Vagina (tissue), 2 donors: ENCODE measurements at regions not wholly inside any gene's neighbourhood (a gene's known extent, or its start where the extent isn't known, plus 50 kb on each side); places are given as distances from the start of the nearest gene placed in this dataset.

Experiments used
- DNase-seq, 2 donors: peaks; one replicate each; pipeline ENCODE4 v3.0.0-alpha.2; 2017; ENCODE audit errors: extremely low spot score in 2 of 2
- H3K27ac ChIP-seq: fragments of 200-600 bp; sonication (generic); one replicate; pipeline ENCODE4 v1.5.1; 2019
- H3K27me3 ChIP-seq: fragments of 200-600 bp; sonication (generic); one replicate; pipeline ENCODE4 v1.5.1; 2019
- H3K36me3 ChIP-seq, 2 donors: fragments of 200-600 bp; sonication (generic); one replicate each; pipeline ENCODE4 v1.5.1; 2017 to 2019
- H3K4me1 ChIP-seq: fragments of 200-600 bp; sonication (generic); one replicate; pipeline ENCODE4 v1.5.1; 2019
- H3K4me3 ChIP-seq, 2 donors: fragments of 200-600 bp; sonication (generic); 1 replicate in 1 of 2; 2 replicates in 1 of 2; pipeline ENCODE4 v1.5.1; 2016 to 2019
- H3K9me3 ChIP-seq: fragments of 200-600 bp; sonication (generic); one replicate; pipeline ENCODE4 v1.5.1; 2019
- CTCF ChIP-seq, 3 experiments: fragments of 450-650 bp in 2 of 3; fragments of 200-600 bp in 1 of 3; sonication (generic) in 1 of 3; IDR thresholded peaks; one replicate each; pipeline ENCODE4 v1.5.1; 2017 to 2019; ENCODE audit warnings: antibody characterized with exemption in 3 of 3, mild to moderate bottlenecking in 2 of 3, moderate library complexity in 2 of 3
- POLR2A ChIP-seq, 2 donors: fragments of 450-650 bp; IDR thresholded peaks; one replicate each; pipeline ENCODE4 v1.6.1; 2017; ENCODE audit warnings: antibody characterized with exemption in 2 of 2, mild to moderate bottlenecking in 2 of 2, moderate library complexity in 2 of 2
- POLR2AphosphoS5 ChIP-seq, 2 donors: sonication (generic); formaldehyde crosslinking; IDR thresholded peaks; one replicate each; pipeline ENCODE4 v1.9.0; 2017; ENCODE audit warnings: antibody characterized with exemption in 2 of 2, mild to moderate bottlenecking in 2 of 2, low read depth in 1 of 2; ENCODE audit not compliant: insufficient read depth in 1 of 2
- intact Hi-C: fragments of 100-400 bp; cut with DNase I; formaldehyde crosslinking; loops from one replicate; pipeline ENCODE4 v1.15.1; 2023

- Histone ChIP-seq H3K4me3 (no peak overlapping the region), H3K27me3 (no peaks in the 10 kb centered on the region), H3K9me3 (peaks cover 4% of the 10 kb centered on the region), H3K27ac (no peak overlapping the region), H3K4me1 (no peaks in the 10 kb centered on the region), H3K36me3 (no peaks in the 10 kb centered on the region)
- intact Hi-C loops: no loop called here
- TF ChIP-seq CTCF (IDR thresholded peaks at IDR 0.05) (no peak), POLR2AphosphoS5 (IDR thresholded peaks at IDR 0.05; ENCODE audit: insufficient read depth in 1 of 2, low read depth in 1 of 2) (no peak), POLR2A (IDR thresholded peaks at IDR 0.05) (no peak)
- no peak for DNase-seq
Observed at GRCh38 chrX:122910697-122911096, 273.4 kb upstream of the GRIA3 start.

GRCh38 chrX:122913134-122913533 is 270.9 kb upstream of the GRIA3 start:
- Histone ChIP-seq H3K9me3 (peaks cover 4% of the 10 kb centered on the region), H3K27me3 (no peaks in the 10 kb centered on the region), H3K27ac (no peak overlapping the region), H3K4me1 (no peaks in the 10 kb centered on the region), H3K4me3 (no peak overlapping the region), H3K36me3 (no peaks in the 10 kb centered on the region)
- no peak for DNase-seq
- intact Hi-C loops: no loop called here
- TF ChIP-seq POLR2AphosphoS5 (IDR thresholded peaks at IDR 0.05; ENCODE audit: insufficient read depth in 1 of 2, low read depth in 1 of 2): no peak
- TF ChIP-seq CTCF (IDR thresholded peaks at IDR 0.05): no peak
- no peak for TF ChIP-seq POLR2A (IDR thresholded peaks at IDR 0.05)

GRCh38 chrX:122913764-122914163 is 270.3 kb upstream of the GRIA3 start:
- Histone ChIP-seq H3K9me3 (peaks cover 4% of the 10 kb centered on the region), H3K27me3 (no peaks in the 10 kb centered on the region), H3K4me3 (no peak overlapping the region), H3K4me1 (no peaks in the 10 kb centered on the region), H3K36me3 (no peaks in the 10 kb centered on the region), H3K27ac (no peak overlapping the region)
- DNase-seq: no peak
- TF ChIP-seq POLR2AphosphoS5 (IDR thresholded peaks at IDR 0.05; ENCODE audit: insufficient read depth in 1 of 2, low read depth in 1 of 2) (no peak), POLR2A (IDR thresholded peaks at IDR 0.05) (no peak), CTCF (IDR thresholded peaks at IDR 0.05) (no peak)
- intact Hi-C loops: no loop called here

GRCh38 chrX:122914256-122914655 is 269.8 kb upstream of the GRIA3 start:
- TF ChIP-seq POLR2A (IDR thresholded peaks at IDR 0.05) (no peak), POLR2AphosphoS5 (IDR thresholded peaks at IDR 0.05; ENCODE audit: insufficient read depth in 1 of 2, low read depth in 1 of 2) (no peak), CTCF (IDR thresholded peaks at IDR 0.05) (no peak)
- DNase-seq: no peak
- intact Hi-C loops: no loop called here

GRCh38 chrX:122934131-122934530 is 249.9 kb upstream of the GRIA3 start:
- TF ChIP-seq POLR2AphosphoS5 (IDR thresholded peaks at IDR 0.05; ENCODE audit: insufficient read depth in 1 of 2, low read depth in 1 of 2) (no peak), CTCF (IDR thresholded peaks at IDR 0.05) (no peak), POLR2A (IDR thresholded peaks at IDR 0.05) (no peak)
- intact Hi-C loops: no loop called here
- Histone ChIP-seq H3K9me3 (no peaks in the 10 kb centered on the region), H3K4me1 (no peaks in the 10 kb centered on the region), H3K4me3 (no peak overlapping the region), H3K27me3 (no peaks in the 10 kb centered on the region), H3K27ac (no peak overlapping the region), H3K36me3 (no peaks in the 10 kb centered on the region)
- DNase-seq: no peak

More at GRCh38 chrX:122914256-122914655, 269.8 kb upstream of the GRIA3 start:
- Histone ChIP-seq H3K4me3 (no peak overlapping the region), H3K4me1 (no peaks in the 10 kb centered on the region), H3K36me3 (no peaks in the 10 kb centered on the region), H3K27ac (no peak overlapping the region), H3K27me3 (no peaks in the 10 kb centered on the region), H3K9me3 (peaks cover 4% of the 10 kb centered on the region)
